HG03432 (cell line): ENCODE measurements at regions not wholly inside any gene's neighbourhood (a gene's known extent, or its start where the extent isn't known, plus 50 kb on each side); places are given as distances from the start of the nearest gene placed in this dataset.
A peak's percentile ranks its signal among the peaks of the same experiment; 100 is the strongest.
"Not testable (repeated sequence)": the region's sequence is repeated elsewhere in the genome, so short reads cannot be mapped to it uniquely, and the experiment has no call there.

ENCODE experiments used
- ATAC-seq: cut with Tn5 transposase; IDR thresholded peaks from one replicate; pipeline ENCODE4 v1.9.1; 2021; ENCODE audit warnings: mild to moderate bottlenecking, moderate library complexity; ENCODE audit not compliant: unreplicated experiment

DNA sequence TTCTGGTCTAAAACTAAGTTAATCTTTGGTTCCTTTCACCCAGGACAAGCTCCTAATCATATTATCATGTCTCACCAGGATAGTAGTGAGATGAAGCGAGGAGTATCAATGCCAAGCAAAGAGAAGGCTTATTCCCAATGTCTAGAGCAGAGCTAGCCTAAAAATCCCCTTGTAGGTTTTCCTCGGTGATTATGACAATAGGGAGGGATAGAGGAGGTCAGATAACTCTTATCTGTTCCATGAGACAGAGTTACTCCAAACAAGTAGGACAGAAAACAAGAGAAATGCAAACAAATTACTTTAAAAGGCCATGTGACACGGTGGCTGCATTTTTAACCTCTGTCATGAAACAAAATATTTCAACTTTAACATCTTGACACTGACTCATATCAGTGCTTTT is 623.1 kb downstream of the ADCYAP1 start:
- ATAC-seq: no peak

DNA sequence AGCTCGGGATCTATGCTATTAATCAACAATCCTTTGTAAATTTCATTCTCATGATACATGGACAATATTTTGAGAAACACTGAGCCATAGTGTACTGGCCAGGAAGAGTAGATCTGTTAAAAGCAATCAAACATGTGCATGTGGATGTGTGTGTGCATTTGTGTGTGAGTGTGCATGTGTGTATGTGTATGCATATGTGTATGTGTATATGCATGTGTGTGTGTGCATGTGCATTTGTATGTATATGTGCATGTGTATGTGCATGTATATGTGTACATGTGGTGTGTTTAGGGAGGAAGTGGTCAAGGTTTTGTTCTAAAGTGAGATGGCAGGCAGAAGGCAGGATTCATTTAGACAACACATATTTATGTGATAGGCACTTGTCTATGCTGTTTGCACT is 623.8 kb downstream of the ADCYAP1 start:
- no peak for ATAC-seq

DNA sequence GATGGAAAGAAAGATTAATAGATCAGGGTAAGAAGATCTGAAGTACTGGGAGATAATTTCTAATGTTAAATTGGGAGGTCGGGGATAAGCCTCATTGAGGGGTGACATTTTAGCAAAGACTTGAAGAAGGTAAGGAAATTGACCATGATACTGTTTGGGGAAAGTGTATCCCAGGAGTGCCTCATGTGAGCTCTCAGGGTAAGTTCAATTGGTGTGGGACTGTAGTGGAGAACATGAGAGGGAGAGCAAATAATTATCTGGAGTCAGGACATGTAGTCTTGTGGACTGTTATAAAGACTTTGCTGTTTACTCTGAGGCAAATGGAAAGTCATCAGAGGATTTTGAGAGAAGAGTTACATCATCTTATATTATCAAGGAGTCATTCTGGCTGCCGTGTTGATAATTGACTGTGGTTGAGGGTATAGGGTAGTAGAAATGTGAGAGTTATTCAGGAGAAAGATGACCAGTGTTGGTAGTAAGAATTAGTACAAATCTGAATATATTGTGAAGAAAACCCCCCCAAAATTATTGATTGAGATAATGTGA is 624.4 kb downstream of the ADCYAP1 start:
- ATAC-seq: no peak

DNA sequence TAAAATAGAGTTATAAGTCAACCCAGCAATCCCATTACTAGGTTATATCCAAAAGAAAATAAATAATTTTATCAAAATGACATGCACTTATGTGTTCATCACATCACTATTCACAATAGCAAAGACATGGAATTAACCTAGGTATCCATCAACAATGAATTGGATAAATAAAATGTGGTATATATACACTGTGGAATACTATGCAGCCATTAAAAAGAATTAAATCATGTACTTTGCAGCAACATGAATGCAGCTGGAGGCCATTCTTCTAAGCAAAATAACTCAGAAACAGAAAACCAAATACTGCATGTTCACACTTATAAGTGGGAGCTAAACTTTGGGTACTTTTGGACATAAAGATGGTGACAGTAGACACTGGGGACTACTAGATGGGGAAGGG is 626.0 kb downstream of the ADCYAP1 start:
- ATAC-seq: no peak

DNA sequence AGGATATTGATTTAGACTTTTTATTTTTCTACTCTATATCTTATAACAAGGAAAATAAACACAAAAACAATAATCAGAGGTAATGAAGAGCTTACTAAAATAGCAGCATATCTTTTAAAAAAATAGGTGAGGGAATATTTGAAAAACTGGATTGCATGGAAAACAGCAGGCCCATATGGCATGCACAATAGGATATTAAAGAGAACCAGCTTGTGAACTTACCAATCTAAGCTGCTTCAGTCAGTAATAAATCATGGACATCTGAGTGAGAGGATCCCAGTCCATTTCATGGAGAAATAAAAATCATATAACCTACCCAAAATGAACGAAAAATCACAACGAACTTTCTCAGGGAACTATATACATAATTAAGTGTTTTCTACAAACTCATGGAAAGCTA is 634.6 kb downstream of the ADCYAP1 start:
- ATAC-seq: no peak

DNA sequence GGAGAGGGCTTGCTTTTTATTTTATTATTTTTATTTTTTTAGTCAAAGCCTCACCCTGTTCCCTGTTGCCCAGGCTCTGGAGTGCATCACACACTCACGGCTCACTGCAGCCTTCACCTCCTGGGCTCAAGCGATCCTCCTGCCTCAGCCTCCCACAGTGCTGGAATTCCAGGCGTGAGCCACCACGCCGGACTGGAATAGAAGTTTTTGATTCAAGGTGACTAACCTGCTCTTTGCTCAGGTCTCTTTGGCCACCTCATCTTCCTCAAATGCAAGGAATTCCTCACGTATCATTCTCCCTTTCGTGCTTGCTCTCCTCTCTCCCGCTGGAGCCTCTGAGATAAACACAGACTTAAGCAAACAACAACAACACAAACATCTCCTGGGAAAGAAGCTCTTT is 636.8 kb downstream of the ADCYAP1 start:
- ATAC-seq: no peak

DNA sequence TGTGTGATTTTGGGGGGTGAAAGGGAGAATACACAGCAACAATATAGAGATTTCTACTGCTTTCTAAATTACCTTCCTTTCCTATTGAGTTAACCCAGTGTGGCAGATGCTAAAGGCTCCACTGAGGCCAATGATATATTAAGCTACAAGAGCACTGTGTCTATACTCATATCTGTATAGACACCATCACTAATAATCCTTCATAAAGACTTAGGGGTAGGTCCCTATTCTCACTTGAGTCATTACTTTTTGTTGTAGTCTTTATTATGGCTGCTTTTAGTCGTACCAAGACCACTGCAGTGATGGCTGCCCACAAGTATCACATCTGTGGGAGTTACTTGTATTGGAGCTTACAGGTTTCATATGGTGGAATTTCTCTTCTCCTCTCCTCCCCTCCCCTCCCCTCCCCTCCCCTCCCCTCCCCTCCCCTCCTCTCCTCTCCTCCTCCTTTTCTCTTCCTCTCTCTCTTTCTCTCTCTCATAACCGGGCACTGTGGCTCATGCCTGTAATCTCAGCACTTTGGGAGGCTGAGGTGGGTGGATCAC is 637.6 kb downstream of the ADCYAP1 start:
- no peak for ATAC-seq

DNA sequence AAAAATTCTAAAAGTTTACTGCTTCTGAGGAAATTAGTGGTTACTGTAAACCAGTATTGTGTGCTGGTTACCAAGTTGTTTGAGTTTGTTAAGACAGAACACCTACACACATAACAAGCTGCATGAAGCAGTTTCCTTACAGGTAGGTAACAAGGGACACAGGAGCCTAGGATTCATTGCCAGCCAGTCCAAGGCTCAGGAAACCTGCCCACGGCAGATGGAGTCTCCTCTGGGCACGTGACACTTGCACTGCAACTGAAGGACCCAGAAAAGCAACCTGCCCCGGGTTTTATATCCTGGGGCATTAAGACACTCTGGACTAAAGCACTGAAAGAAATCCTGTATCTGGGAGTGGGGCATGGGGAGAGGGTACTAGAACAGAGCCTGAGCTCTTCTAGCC is 639.3 kb downstream of the ADCYAP1 start:
- ATAC-seq: no peak

DNA sequence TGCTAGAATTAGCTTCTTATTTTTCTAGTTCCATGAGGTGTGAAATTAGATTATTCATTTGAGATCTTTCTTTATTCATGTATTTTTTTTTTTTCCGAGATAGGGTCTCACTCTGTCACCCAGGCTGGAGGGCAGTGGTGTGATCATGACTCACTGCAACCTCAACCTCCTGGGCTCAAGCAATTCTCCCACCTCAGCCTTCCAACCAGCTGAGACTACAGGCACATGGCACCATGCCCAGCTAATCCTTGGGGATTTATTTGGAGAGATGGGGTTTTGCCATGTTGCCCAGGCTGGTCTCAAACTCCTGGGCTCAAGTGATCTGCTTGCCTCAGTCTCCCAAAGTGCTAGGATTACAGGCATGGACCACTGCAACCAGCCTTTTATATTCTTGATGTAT is 653.0 kb downstream of the ADCYAP1 start:
- not testable (repeated sequence) for ATAC-seq

DNA sequence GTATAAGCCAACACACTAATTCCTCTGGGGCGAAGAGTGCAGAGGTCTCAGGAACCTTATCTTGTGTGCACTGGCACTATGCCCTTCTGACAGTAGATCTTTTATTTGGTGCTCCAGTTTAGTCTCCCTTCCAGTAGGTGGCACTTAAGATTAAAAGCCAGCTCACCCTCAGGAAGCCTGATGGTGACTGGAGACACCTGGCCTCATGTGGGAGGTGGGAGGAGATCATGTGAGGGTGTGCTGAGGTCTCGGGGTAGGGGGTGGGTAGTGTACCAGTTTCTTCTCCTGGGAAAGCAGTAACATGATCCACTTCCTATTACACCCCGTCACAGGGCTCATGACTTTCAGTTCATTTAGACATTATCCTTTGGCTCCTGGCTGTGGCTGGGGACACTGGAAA is 654.9 kb downstream of the ADCYAP1 start:
- no peak for ATAC-seq

DNA sequence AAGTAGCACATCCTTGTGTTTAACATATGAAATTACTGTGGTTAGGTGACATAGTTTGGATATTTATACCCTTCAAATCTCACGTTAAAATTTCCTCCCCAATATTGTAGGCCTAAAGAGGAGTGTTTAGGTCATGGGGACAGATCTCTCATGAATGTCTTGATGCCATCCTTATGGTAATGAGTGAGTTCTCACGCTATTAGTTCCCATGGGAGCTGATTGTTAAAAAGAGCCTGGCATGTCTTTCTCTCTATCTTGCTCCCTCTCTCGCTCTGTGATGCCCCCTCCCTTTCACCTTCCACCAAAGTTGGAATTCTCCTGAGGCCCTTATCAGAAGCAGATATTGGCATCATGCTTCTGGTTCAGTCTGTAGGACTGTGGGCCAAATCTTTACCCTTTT is 660.1 kb downstream of the ADCYAP1 start:
- ATAC-seq: no peak

DNA sequence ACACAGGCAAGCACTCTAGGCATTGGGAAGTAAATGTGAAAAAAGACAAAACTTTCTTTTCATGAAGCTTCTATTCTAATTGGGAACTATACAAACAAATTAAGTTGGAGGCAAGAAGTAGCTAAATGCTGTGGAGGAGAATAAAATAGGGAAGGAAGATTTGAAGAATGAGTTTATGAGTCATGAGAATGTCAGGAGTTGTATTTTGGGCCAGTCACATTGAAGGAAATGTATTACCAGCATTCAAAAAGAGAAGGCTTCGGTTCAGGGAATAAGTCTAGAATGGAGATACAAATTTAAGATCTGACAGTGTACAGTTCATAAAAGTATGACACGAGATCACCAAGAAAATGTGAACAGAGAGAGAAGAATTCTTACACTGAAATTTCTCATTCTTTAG is 666.5 kb downstream of the ADCYAP1 start:
- ATAC-seq: no peak

DNA sequence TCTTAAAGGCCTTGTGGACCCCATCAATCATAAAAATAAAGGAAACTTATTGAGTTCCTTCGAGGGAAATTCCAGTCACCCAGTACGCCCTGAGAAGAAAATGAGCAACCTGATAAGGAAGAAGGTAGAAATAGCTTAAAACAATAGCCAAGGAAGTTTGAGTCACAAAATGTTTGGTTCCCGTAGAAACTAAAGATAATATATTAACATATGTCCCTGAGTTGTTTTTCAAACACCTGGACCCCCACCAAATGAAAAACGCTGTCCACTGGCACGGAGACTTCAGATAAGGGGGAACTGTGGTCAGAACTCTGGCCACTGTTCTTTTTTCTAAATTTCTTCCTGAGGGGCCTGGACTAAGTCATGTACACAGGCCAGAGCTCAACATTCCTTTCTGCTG is 669.1 kb downstream of the ADCYAP1 start:
- no peak for ATAC-seq

DNA sequence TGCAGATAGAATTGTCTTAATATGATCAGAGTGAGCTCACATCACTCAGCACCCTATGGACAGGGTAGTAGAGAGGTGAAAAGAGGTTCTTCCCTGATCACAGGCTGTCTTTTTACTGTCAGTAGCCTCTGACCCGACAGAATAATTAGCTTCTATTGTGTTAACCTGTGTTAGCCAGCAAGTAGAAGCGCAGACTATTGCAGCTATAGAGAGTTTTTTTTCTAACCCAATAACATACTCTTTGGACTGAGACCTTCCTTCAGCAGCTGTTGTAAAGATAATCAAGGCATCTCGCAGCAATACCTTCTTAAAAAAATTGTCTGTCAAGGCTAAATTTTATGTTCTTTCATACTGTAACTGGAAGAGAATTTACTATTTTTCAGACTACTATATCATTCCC is 670.4 kb downstream of the ADCYAP1 start:
- ATAC-seq: no peak

DNA sequence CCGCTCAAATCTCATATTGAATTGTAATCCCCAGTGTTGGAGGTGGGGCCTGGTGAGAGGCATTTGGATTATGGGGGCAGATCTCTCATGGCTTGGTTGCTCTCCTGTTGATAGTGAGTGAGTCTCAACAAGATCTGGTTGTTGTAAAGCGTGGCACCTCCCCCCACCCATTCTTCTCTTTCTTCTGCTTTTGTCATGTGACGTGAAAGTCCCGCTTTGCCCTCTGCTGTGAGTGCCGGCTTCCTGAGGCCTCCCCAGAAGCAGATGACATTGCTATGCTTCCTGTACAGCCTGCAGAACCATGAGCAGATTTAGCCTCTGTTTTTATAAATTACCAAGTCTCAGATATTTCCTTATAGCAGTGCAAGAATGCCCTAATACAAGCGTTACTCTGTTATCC is 673.8 kb downstream of the ADCYAP1 start:
- ATAC-seq: no peak

DNA sequence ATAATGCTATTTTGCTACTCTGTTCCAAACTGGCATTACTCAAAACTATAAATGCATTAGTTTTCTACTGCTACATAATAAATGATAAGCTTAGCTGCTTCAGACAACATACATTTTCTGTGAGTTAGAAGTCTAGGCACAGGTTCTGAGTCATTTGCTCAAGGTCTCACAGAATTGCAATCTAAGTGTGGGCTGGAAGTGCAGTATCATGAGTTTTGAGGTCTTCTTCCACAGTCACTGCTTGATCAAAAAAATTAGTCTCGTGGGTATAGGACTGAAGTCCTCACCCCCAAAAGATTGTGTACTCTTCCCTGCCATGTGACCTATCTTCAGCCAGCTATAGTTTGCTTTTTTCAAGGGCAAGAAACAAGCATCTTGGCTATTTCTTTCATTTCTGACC is 676.9 kb downstream of the ADCYAP1 start:
- ATAC-seq: no peak

DNA sequence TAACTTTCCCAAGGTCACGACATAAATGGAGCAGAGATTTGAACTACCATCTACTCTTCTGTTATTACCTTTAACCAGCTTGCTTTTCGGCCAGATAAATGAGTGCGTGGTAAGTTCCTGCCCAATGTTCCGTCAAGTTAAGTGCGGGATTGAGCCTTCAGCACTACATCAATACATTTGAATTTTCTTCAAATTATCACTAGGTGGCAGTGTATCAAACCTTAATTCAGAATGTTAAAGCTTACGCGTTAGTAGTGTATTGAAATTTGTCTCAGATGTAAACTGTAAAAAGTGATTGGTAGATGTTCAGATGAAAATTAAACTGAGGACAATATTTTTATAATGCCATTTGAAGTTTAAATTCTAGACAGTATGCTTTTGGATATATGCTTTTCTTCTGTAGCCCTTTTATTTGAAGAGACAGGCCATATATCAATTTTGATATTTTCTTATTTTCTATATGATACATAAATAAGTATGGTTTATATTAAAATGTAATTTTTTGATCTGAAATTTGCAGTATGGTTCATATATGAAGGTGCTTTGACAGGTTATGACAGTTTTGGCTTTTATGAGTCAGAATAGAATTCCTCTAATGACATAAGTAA is 681.3 kb downstream of the ADCYAP1 start:
- ATAC-seq: peak; percentile 83

DNA sequence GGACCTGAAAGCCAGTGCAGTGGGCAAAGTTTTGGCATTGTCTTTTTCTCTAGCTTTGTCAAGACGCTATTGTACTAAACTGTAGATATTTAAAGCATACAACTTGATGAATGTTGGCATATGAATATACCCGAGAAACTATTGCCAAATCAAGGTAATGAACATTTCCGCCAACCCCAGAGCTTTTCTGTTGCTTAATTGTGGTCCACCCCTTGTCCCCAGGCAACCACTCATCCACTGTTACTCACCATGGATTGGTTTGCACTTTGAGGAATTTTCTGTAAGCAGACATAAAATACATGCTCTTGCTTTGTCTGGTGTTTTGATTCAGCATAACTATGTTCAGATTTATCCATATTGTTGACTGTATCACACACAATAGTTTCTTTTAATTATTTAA is 688.4 kb downstream of the ADCYAP1 start:
- ATAC-seq: no peak

DNA sequence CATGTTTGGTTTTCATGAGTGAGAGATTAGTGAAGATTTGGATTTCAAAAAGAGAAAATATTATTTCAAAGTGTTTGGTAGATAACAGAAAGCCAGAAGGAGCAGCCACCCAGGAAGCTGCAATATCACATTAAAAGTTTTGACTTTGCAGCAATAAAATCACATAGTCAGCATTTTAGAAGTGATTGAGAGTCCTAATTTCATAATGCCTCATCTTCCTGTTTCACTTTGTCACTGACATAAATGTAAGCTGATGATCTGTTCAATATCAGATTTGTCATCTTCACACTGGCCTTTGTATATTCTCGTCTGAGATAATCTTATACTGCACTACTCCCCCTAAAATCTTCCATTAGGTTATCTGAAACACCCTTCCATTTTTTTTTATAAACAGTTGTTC is 690.5 kb downstream of the ADCYAP1 start:
- no peak for ATAC-seq

DNA sequence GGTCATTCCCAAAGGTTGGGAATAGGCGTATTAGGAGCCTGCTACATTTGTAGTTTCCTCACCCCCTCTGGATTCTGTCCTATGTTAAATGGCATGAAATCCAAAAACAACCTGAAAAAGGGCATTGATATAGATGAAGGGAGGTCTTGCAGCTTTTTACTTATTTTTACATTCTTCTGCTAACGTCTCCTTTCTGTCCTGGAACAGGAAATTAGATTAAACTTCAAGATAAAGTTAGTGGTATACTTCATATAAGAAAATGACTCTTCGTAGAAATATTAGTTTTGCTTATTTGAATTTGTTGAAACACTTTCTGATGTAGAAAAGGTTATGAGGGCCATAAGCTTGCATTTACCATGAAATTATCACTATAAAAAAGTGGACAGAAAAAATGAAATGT is 694.5 kb downstream of the ADCYAP1 start:
- no peak for ATAC-seq

DNA sequence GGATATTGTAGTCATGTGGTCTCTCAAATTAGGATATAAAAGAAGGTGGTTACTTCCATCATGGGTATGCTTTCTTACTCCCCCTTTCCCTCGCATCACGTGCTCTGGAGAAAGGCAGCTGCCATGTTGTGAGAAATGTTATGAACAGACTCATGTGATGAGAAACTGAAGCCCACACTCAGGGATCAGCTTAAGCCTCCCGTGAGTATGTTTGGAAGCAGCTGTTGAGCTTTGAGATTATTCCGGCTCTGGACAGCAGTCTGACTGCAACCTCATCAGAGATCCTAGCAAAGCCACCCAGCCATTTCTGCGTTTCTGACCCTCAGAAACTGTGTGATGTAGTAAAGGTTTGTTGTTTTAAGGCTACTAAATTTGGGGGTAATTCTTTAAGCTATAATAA is 700.1 kb downstream of the ADCYAP1 start:
- ATAC-seq: no peak

DNA sequence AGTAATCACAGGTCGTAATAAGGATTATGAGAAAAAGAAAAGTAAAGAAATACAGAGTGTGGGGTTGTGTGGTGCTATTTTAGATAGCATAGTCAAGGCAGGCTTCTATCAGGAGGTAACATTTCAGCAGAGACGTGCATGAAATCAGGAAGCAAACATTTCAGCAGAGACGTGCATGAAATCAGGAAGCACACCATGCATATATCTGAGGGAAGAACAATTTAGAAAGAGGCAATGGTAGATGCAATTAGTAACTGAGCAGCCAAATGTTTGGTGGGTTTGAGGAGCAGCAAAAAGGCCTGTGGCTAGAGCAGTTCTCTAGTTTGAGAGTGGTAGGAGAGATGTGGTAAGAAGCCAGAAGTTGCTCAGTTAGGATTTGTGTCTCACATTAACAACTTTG is 713.7 kb downstream of the ADCYAP1 start:
- no peak for ATAC-seq

DNA sequence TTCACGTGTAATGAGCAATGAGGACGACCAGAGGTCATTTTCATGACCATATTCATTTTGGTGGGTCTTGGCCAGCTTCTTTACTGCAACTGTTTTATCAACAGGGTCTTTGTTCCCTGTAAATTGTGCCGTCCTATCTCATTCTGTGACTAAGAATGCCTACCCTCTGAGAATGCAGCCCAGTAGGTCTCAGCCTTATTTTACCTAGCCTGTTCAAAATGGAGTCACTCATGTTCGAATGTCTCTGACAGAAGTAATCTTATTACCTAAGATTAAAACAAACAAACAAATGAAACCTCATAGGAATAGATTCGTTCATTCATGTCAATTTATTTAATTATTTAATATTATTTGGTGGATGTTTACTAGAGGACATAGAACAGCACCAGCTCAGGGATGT is 714.8 kb downstream of the ADCYAP1 start:
- ATAC-seq: no peak
